Neural cell (in vitro differentiated cells): ENCODE measurements at regions not wholly inside any gene's neighbourhood (a gene's known extent, or its start where the extent isn't known, plus 50 kb on each side); places are given as distances from the start of the nearest gene placed in this dataset.

Source experiments
- H2AFZ ChIP-seq: fragments of 200-600, 300-800 bp; sonication (generic), shearing (Covaris generic); 2 replicates; pipeline ENCODE4 v1.6.0; 2014; ENCODE audit warnings: low read depth, mild to moderate bottlenecking, antibody characterized with exemption, low read length, moderate library complexity
- H3F3A ChIP-seq: fragments of 200-600 bp; shearing (Covaris generic); 2 replicates; pipeline ENCODE4 v1.6.1; 2016; ENCODE audit warnings: mild to moderate bottlenecking, moderate library complexity, mixed read lengths, antibody characterized with exemption, low read length; ENCODE audit not compliant: insufficient read depth, poor library complexity, severe bottlenecking
- H3K27ac ChIP-seq: fragments of 200-600, 300-800 bp; sonication (generic), shearing (Covaris generic); 2 replicates; pipeline ENCODE4 v1.5.1; 2014; ENCODE audit warnings: mild to moderate bottlenecking, low read length, moderate library complexity
- H3K27me3 ChIP-seq: fragments of 300-800, 200-600 bp; sonication (generic), shearing (Covaris generic); 2 replicates; pipeline ENCODE4 v1.6.0; 2014; ENCODE audit warnings: mild to moderate bottlenecking, low read depth, low read length, moderate library complexity; ENCODE audit not compliant: insufficient read depth
- H3K36me3 ChIP-seq: fragments of 300-800, 200-600 bp; sonication (generic), shearing (Covaris generic); 2 replicates; pipeline ENCODE4 v1.5.1; 2014; ENCODE audit warnings: mild to moderate bottlenecking, antibody characterized with exemption, low read length, moderate library complexity; ENCODE audit not compliant: insufficient read depth
- H3K4me2 ChIP-seq: fragments of 300-800, 200-600 bp; sonication (generic), shearing (Covaris generic); 2 replicates; pipeline ENCODE4 v1.6.0; 2014; ENCODE audit warnings: mild to moderate bottlenecking, low read length
- H3K4me3 ChIP-seq: fragments of 300-800, 200-600 bp; sonication (generic), shearing (Covaris generic); 2 replicates; pipeline ENCODE4 v1.5.1; 2014; ENCODE audit warnings: mild to moderate bottlenecking, low read length, moderate library complexity
- H3K79me2 ChIP-seq: fragments of 200-600 bp; shearing (Covaris generic); replicated peaks from 2 replicates; pipeline ENCODE4 v1.6.0; 2014; ENCODE audit warnings: mild to moderate bottlenecking, low read length, moderate library complexity; ENCODE audit not compliant: insufficient read depth
- H3K9ac ChIP-seq: fragments of 300-800, 200-600 bp; sonication (generic), shearing (Covaris generic); 2 replicates; pipeline ENCODE4 v1.6.1; 2016; ENCODE audit warnings: mild to moderate bottlenecking, low read length, mixed read lengths
- H3K9me2 ChIP-seq: fragments of 200-600 bp; shearing (Covaris generic); 2 replicates; pipeline ENCODE4 v1.6.1; 2016; ENCODE audit warnings: mild to moderate bottlenecking, low read length, mixed read lengths; ENCODE audit not compliant: insufficient read depth
- H3K9me3 ChIP-seq: fragments of 200-600, 300-800 bp; sonication (generic), shearing (Covaris generic); 2 replicates; pipeline ENCODE4 v1.6.1; 2016; ENCODE audit warnings: mild to moderate bottlenecking, mixed run types, low read length, moderate library complexity, mixed read lengths
- H4K20me1 ChIP-seq: fragments of 200-600 bp; shearing (Covaris generic); 2 replicates; pipeline ENCODE4 v1.6.1; 2016; ENCODE audit warnings: mild to moderate bottlenecking, mixed run types; ENCODE audit not compliant: insufficient read depth
- EP300 ChIP-seq: fragments of 450-650 bp; conservative IDR thresholded peaks from 2 replicates; pipeline ENCODE4 v1.6.1; 2014; ENCODE audit warnings: antibody characterized with exemption, mild to moderate bottlenecking, moderate library complexity; ENCODE audit not compliant: poor library complexity, severe bottlenecking
- EZH2 ChIP-seq: fragments of 200-600, 300-800 bp; shearing (Covaris generic), sonication (generic); IDR thresholded peaks from 2 replicates; pipeline ENCODE4 v1.6.1; 2014; ENCODE audit warnings: antibody characterized with exemption, low read length, borderline replicate concordance, mild to moderate bottlenecking; ENCODE audit not compliant: insufficient read depth, poor library complexity, severe bottlenecking
- MXI1 ChIP-seq: fragments of 450-650 bp; conservative IDR thresholded peaks from 2 replicates; pipeline ENCODE4 v1.6.1; 2014; ENCODE audit warnings: antibody characterized with exemption, mild to moderate bottlenecking; ENCODE audit not compliant: poor library complexity, severe bottlenecking
- POLR2AphosphoS5 ChIP-seq: IDR thresholded peaks from 2 replicates; pipeline ENCODE4 v1.6.1; 2012
- RAD21 ChIP-seq: fragments of 450-650 bp; conservative IDR thresholded peaks from 2 replicates; pipeline ENCODE4 v1.6.1; 2014; ENCODE audit warnings: antibody characterized with exemption, mild to moderate bottlenecking, moderate library complexity
- SMC3 ChIP-seq: fragments of 450-650 bp; conservative IDR thresholded peaks from 2 replicates; pipeline ENCODE4 v1.6.1; 2014; ENCODE audit warnings: antibody characterized with exemption, mild to moderate bottlenecking, moderate library complexity; ENCODE audit not compliant: poor library complexity
- TAF1 ChIP-seq: IDR thresholded peaks from 2 replicates; pipeline ENCODE4 v1.6.1; 2012; ENCODE audit warnings: low read depth
- TF ChIP-seq, protein P1 (sequence below): fragments of 450-650 bp; IDR thresholded peaks from 2 replicates; pipeline ENCODE4 v1.5.1; 2014; ENCODE audit warnings: antibody characterized with exemption, mild to moderate bottlenecking, moderate library complexity; ENCODE audit not compliant: poor library complexity, severe bottlenecking
- TF ChIP-seq, protein P2 (sequence below): IDR thresholded peaks from 2 replicates; pipeline ENCODE4 v1.6.1; 2012; ENCODE audit warnings: borderline replicate concordance

DNA sequence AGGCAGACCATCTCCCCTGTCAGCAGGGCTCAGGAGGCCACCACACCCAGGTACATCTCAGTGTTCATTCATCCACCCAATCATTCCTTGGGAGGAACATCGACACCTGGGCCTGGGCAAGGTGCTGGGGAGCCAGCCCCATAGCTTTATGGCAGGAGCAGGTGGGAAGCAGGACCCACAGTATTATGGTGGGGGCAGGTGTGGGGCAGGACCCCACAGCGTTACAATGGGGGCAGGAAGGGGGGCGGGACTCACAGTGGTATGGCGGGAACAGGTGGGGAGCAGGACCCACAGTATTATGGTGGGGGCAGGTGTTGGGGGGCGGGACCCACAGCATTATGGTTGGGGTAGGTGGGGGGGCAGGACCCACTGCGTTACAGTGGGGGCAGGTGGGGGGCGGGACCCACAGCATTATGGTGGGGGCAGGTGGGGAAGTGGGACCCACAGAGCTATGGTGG, 128.9 kb upstream of the HS6ST1 start:
- no peaks in the 10 kb centered on the region for H3K27me3 ChIP-seq
- no peak overlapping the region for H2AFZ ChIP-seq
- no peak overlapping the region for H3K4me2 ChIP-seq
- no peaks in the 10 kb centered on the region for H3F3A ChIP-seq
- no peaks in the 10 kb centered on the region for H3K9me2 ChIP-seq
- H3K9ac ChIP-seq: no peak overlapping the region
- H3K9me3 ChIP-seq: no peaks in the 10 kb centered on the region
- H3K36me3 ChIP-seq: no peaks in the 10 kb centered on the region
- TF ChIP-seq, protein P1, sequence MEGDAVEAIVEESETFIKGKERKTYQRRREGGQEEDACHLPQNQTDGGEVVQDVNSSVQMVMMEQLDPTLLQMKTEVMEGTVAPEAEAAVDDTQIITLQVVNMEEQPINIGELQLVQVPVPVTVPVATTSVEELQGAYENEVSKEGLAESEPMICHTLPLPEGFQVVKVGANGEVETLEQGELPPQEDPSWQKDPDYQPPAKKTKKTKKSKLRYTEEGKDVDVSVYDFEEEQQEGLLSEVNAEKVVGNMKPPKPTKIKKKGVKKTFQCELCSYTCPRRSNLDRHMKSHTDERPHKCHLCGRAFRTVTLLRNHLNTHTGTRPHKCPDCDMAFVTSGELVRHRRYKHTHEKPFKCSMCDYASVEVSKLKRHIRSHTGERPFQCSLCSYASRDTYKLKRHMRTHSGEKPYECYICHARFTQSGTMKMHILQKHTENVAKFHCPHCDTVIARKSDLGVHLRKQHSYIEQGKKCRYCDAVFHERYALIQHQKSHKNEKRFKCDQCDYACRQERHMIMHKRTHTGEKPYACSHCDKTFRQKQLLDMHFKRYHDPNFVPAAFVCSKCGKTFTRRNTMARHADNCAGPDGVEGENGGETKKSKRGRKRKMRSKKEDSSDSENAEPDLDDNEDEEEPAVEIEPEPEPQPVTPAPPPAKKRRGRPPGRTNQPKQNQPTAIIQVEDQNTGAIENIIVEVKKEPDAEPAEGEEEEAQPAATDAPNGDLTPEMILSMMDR: no peak
- TF ChIP-seq EZH2 (no peak), RAD21 (no peak), POLR2AphosphoS5 (no peak), TAF1 (no peak), MXI1 (no peak), SMC3 (no peak)
- H3K4me3 ChIP-seq: no peak overlapping the region
- H3K27ac ChIP-seq: no peak overlapping the region
- no peaks in the 10 kb centered on the region for H3K79me2 ChIP-seq
- H4K20me1 ChIP-seq: no peaks in the 10 kb centered on the region

DNA sequence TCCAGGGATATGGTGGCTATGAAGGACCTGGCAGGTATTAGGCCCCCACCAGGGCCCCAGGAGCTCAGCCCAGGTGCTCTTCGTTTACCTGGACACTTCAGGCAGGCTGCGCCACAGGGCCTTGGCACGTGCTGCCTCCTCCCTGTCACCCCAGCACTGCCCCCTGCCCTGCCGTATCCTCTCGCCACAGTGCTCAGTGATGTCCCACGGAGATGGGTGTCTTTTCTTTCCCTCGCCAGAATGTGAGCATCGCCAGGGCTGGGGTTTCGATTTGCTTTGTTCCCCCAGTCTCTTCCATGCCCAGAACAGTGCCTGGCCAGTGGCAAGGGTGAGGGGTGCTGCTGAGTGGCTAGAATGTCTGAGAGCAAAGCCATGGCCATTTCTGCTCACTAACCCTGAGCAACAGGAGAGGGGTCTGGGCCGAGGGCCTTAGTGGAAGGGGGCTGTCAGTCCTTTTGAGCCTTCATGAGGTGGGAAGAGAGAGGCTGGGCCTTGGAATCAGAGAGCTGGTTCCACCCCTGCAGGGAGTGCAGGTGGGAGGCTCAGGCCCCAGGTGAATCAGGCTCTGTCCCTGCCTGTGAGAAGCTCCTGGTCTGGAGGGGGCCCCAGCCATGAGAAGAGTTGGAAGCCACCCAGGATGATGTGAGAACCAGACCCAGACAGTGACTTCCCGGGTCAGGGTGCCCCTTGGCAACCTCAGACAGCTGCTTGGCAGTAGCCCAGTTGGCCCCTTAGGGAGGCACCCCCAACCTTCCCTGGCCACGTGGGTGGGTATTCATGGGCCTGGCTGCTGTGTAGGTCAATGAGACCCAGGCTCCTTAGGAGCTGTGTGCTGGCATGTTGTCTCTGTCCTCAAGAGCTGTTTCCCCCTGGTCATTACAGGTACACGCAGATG, 129.9 kb upstream of the HS6ST1 start:
- Histone ChIP-seq H3K9ac (no peak overlapping the region), H2AFZ (no peak overlapping the region), H3K27ac (no peak overlapping the region), H3K4me3 (no peak overlapping the region), H4K20me1 (no peaks in the 10 kb centered on the region), H3K4me2 (no peak overlapping the region), H3K27me3 (no peaks in the 10 kb centered on the region), H3K36me3 (no peaks in the 10 kb centered on the region), H3K79me2 (no peaks in the 10 kb centered on the region), H3K9me3 (no peaks in the 10 kb centered on the region), H3K9me2 (no peaks in the 10 kb centered on the region), H3F3A (no peaks in the 10 kb centered on the region)
- TF ChIP-seq TAF1 (no peak), MXI1 (no peak), EZH2 (no peak), EP300 (no peak), POLR2AphosphoS5 (no peak), SMC3 (no peak), RAD21 (no peak)
- TF ChIP-seq, protein P2, sequence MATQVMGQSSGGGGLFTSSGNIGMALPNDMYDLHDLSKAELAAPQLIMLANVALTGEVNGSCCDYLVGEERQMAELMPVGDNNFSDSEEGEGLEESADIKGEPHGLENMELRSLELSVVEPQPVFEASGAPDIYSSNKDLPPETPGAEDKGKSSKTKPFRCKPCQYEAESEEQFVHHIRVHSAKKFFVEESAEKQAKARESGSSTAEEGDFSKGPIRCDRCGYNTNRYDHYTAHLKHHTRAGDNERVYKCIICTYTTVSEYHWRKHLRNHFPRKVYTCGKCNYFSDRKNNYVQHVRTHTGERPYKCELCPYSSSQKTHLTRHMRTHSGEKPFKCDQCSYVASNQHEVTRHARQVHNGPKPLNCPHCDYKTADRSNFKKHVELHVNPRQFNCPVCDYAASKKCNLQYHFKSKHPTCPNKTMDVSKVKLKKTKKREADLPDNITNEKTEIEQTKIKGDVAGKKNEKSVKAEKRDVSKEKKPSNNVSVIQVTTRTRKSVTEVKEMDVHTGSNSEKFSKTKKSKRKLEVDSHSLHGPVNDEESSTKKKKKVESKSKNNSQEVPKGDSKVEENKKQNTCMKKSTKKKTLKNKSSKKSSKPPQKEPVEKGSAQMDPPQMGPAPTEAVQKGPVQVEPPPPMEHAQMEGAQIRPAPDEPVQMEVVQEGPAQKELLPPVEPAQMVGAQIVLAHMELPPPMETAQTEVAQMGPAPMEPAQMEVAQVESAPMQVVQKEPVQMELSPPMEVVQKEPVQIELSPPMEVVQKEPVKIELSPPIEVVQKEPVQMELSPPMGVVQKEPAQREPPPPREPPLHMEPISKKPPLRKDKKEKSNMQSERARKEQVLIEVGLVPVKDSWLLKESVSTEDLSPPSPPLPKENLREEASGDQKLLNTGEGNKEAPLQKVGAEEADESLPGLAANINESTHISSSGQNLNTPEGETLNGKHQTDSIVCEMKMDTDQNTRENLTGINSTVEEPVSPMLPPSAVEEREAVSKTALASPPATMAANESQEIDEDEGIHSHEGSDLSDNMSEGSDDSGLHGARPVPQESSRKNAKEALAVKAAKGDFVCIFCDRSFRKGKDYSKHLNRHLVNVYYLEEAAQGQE: no peak
- TF ChIP-seq, protein P1: no peak
